ENCODE measurements at regions not wholly inside any gene's neighbourhood (a gene's known extent, or its start where the extent isn't known, plus 50 kb on each side); places are given as distances from the start of the nearest gene placed in this dataset.
A peak's percentile ranks its signal among the peaks of the same experiment; 100 is the strongest.

DNA sequence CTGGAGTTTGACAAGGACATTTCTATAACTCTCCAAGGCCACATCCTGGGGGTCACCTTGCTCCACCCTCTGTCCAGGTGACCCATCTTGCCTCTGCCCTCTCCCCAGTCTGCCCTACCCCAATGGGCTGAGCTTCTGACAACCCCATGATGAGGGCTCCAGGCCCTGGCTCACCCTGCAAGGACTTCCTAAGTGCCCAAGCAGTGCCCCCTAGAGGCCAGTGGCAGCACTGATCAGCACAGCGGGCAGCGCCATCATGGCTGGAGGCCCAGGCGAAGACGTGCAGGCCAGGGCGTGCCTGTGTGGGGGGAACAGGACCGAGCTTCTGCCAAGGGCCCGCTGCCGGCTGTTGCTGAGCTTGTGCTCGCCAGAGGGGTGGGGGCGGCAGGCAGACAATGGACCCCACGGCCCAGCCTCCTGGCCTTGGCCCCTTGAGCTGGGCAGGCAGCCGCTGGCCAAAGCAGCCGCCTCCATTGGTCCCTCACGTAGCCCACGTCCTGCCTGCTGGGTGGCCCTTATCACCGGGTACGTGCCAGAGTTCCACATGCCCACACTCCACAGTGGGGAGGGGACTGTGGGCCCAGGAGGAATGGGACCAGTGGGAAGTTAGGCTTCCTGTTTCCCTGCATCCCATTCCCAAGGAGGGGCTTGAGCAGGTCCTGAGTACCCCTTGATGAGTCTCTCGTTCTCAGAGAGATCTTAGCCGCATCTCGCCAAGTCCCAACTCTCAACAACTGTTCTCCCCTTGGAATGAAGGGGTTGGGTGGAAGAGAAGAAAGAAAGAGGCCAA lies 64.3 kb downstream of the MRPL14 start:
- no peak overlapping the region for H2AFZ ChIP-seq
- no peaks in the 10 kb centered on the region for H3K9me2 ChIP-seq (ENCODE audit: insufficient read depth)
- no peak overlapping the region for H3K4me3 ChIP-seq
- no peaks in the 10 kb centered on the region for H3K27me3 ChIP-seq (ENCODE audit: insufficient read depth, low read depth)
- H3K4me1 ChIP-seq (replicated peaks; ENCODE audit: insufficient read depth), result peaks cover 65% of the 10 kb centered on the region
- intact Hi-C loops (cut with micrococcal nuclease; ENCODE audit: unreplicated experiment), result no loop called here
- H3K4me2 ChIP-seq, result no peak overlapping the region
- no peaks in the 10 kb centered on the region for H3K9me3 ChIP-seq (ENCODE audit: insufficient read depth, low read depth)
- no peak overlapping the region for H3K27ac ChIP-seq
- ChIA-PET POLR2A (ENCODE audit: unreplicated experiment) (interaction anchor here (0.6 kb wide), 1 partner anchor 987 kb away, joined by 11 read pairs; the partner anchor contains the start of gene PTK7), CTCF (interaction anchor here (0.7 kb wide), 1 partner anchor 1112 kb away, joined by 3 read pairs; no protein-coding TSS in a partner anchor)
- H3F3A ChIP-seq (ENCODE audit: insufficient read depth, low read depth), result peaks cover 44% of the 10 kb centered on the region
- no TSS peak for BruUV-seq (replicated peaks)
- no peaks in the 10 kb centered on the region for H4K20me1 ChIP-seq (ENCODE audit: insufficient read depth)
- DNase-seq, result no peak
- TF ChIP-seq, protein P1, sequence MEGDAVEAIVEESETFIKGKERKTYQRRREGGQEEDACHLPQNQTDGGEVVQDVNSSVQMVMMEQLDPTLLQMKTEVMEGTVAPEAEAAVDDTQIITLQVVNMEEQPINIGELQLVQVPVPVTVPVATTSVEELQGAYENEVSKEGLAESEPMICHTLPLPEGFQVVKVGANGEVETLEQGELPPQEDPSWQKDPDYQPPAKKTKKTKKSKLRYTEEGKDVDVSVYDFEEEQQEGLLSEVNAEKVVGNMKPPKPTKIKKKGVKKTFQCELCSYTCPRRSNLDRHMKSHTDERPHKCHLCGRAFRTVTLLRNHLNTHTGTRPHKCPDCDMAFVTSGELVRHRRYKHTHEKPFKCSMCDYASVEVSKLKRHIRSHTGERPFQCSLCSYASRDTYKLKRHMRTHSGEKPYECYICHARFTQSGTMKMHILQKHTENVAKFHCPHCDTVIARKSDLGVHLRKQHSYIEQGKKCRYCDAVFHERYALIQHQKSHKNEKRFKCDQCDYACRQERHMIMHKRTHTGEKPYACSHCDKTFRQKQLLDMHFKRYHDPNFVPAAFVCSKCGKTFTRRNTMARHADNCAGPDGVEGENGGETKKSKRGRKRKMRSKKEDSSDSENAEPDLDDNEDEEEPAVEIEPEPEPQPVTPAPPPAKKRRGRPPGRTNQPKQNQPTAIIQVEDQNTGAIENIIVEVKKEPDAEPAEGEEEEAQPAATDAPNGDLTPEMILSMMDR (conservative IDR thresholded peaks at IDR 0.05), result peak; percentile 60
- TF ChIP-seq EZH2 (IDR thresholded peaks at IDR 0.05; ENCODE audit: low read depth), result no peak
- peaks cover 5% of the 10 kb centered on the region; the same call in 1 of the 2 replicates for H3K36me3 ChIP-seq (ENCODE audit: low read depth)
- 0 out of 2 replicates have a peak, but pooled peaks cover under 1% of the 10 kb centered on the region for H3K79me2 ChIP-seq (ENCODE audit: low read depth)

DNA sequence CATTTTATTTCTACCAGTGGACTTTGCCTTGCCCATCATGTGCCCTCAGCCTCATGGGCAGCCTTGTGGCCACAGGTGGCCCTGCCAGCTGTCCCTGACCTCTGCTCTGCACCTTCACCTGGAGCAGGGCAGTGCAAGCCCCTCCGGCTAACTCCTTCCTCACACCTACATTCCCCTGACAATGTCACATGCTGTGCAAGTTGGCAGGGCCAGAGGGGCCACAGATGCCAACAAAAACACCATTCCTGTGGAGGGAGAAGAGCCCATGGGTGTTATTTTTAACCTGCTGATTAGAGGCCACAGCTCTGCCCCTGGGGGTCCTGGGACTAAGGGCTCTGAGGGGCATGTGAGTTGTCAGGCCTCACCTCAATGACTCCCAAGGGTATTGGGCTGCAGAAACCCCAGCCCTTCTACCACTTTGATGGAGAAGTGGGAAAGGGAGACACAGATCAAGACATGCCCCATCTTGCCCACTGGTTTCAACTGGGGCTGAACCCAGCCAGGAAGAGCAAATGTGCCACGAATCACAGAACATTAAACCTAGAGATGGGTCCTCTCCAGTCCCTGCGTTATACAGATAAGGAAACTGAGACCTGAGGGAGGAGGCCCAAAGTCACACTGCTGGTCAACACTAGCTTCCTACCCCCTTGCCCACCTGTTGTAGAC lies 65.0 kb downstream of the MRPL14 start:
- TF ChIP-seq, protein P1 (conservative IDR thresholded peaks at IDR 0.05), result no peak
- no peak for TF ChIP-seq EZH2 (IDR thresholded peaks at IDR 0.05; ENCODE audit: low read depth)
- Histone ChIP-seq H4K20me1 (ENCODE audit: insufficient read depth) (no peaks in the 10 kb centered on the region), H3K4me2 (no peak overlapping the region), H3K4me3 (no peak overlapping the region), H3K27ac (peak overlapping the region; percentile 95; the same call in 1 of the 2 replicates), H3F3A (ENCODE audit: insufficient read depth, low read depth) (peaks cover 51% of the 10 kb centered on the region), H3K79me2 (ENCODE audit: low read depth) (0 out of 2 replicates have a peak, but pooled peaks cover 7% of the 10 kb centered on the region), H3K9me2 (ENCODE audit: insufficient read depth) (no peaks in the 10 kb centered on the region), H3K36me3 (ENCODE audit: low read depth) (peaks cover 5% of the 10 kb centered on the region; the same call in 1 of the 2 replicates), H3K27me3 (ENCODE audit: insufficient read depth, low read depth) (no peaks in the 10 kb centered on the region), H2AFZ (no peak overlapping the region), H3K4me1 (replicated peaks; ENCODE audit: insufficient read depth) (peaks cover 72% of the 10 kb centered on the region), H3K9me3 (ENCODE audit: insufficient read depth, low read depth) (no peaks in the 10 kb centered on the region)
- no peak for DNase-seq
- ChIA-PET CTCF (no interaction called here), POLR2A (ENCODE audit: unreplicated experiment) (no interaction called here)
- intact Hi-C loops (cut with micrococcal nuclease; ENCODE audit: unreplicated experiment), result no loop called here
- BruUV-seq (replicated peaks), result no TSS peak

DNA sequence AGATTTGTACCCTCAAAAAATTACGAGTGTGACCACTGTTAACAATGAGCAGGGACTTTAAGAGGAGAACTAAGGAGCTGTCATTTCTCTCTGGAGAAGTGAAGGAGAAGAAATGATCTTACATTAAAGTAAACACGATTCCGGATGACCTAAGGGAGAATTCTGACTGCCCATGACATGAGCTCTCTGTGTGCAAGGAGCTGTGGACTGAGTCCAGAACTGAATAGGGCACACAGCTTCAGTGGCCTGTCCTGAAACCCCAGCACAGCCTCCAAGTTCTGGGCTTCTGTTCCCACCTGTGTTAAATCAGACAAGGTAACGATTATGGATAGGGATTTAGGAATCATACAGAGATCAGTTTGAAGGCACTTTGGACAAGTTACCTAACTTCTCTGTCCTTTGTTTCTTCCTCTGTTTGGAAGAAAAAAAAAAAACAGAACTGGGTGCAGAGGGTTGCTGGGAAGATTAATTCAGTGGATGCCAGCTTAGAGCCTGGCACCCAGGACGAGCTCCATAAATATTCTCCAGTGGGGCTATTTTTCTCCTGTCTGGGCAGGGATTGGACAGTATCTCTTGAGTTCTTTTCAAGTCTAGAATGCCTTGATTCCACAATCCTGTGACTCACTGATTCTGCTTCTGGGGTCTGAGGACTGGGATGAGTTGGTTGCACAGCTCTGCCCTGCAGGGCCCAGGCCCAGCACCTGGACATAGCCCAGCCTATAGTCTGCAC lies 65.7 kb downstream of the MRPL14 start:
- no peak for DNase-seq
- ChIA-PET CTCF (interaction anchor here (0.5 to 0.9 kb wide), 2 partner anchors 293 to 435 kb away, joined by 3 read pairs; no protein-coding TSS in a partner anchor), POLR2A (ENCODE audit: unreplicated experiment) (interaction anchor here (0.6 kb wide), 1 partner anchor 134 kb away, joined by 3 read pairs; no protein-coding TSS in a partner anchor)
- peaks cover 79% of the 10 kb centered on the region for H3K4me1 ChIP-seq (replicated peaks; ENCODE audit: insufficient read depth)
- no peaks in the 10 kb centered on the region for H4K20me1 ChIP-seq (ENCODE audit: insufficient read depth)
- H3K27me3 ChIP-seq (ENCODE audit: insufficient read depth, low read depth), result no peaks in the 10 kb centered on the region
- no peak overlapping the region for H3K4me2 ChIP-seq
- H3K4me3 ChIP-seq, result no peak overlapping the region
- peak overlapping the region; percentile 95 for H3K27ac ChIP-seq
- no TSS peak for BruUV-seq (replicated peaks)
- H3F3A ChIP-seq (ENCODE audit: insufficient read depth, low read depth), result peaks cover 56% of the 10 kb centered on the region
- peaks cover 5% of the 10 kb centered on the region; the same call in 1 of the 2 replicates for H3K36me3 ChIP-seq (ENCODE audit: low read depth)
- intact Hi-C loops (cut with micrococcal nuclease; ENCODE audit: unreplicated experiment), result no loop called here
- no peaks in the 10 kb centered on the region for H3K9me2 ChIP-seq (ENCODE audit: insufficient read depth)
- no peak overlapping the region for H2AFZ ChIP-seq
- TF ChIP-seq, protein P1 (conservative IDR thresholded peaks at IDR 0.05), result no peak
- TF ChIP-seq EZH2 (IDR thresholded peaks at IDR 0.05; ENCODE audit: low read depth), result no peak
- H3K9me3 ChIP-seq (ENCODE audit: insufficient read depth, low read depth), result no peaks in the 10 kb centered on the region
- 0 out of 2 replicates have a peak, but pooled peaks cover 12% of the 10 kb centered on the region for H3K79me2 ChIP-seq (ENCODE audit: low read depth)

Data from PC-9 (cell line).